ENCODE measurements at regions not wholly inside any gene's neighbourhood (a gene's known extent, or its start where the extent isn't known, plus 50 kb on each side); places are given as distances from the start of the nearest gene placed in this dataset.
"Not testable (repeated sequence)": the region's sequence is repeated elsewhere in the genome, so short reads cannot be mapped to it uniquely, and the experiment has no call there.

GRCh38 chr2:236915726-236916125 is 170.0 kb upstream of the COPS8 start:
- no peak overlapping the region for H3K4me3 ChIP-seq (replicated peaks; ENCODE audit: low read depth, low read length)
- no peak for TF ChIP-seq CTCF (IDR thresholded peaks at IDR 0.05; ENCODE audit: low read length, missing control alignments)
- peak; percentile 6 for DNase-seq (ENCODE audit: low read depth)

GRCh38 chr2:236916181-236916580 is 169.5 kb upstream of the COPS8 start:
- H3K4me3 ChIP-seq (replicated peaks; ENCODE audit: low read depth, low read length): no peak overlapping the region
- TF ChIP-seq CTCF (IDR thresholded peaks at IDR 0.05; ENCODE audit: low read length, missing control alignments): no peak
- no peak for DNase-seq (ENCODE audit: low read depth)

GRCh38 chr2:236916651-236917050 is 169.0 kb upstream of the COPS8 start:
- no peak for DNase-seq (ENCODE audit: low read depth)
- no peak overlapping the region for H3K4me3 ChIP-seq (replicated peaks; ENCODE audit: low read depth, low read length)
- no peak for TF ChIP-seq CTCF (IDR thresholded peaks at IDR 0.05; ENCODE audit: low read length, missing control alignments)

- no peak for TF ChIP-seq CTCF (IDR thresholded peaks at IDR 0.05; ENCODE audit: low read length, missing control alignments)
- H3K4me3 ChIP-seq (replicated peaks; ENCODE audit: low read depth, low read length): no peak overlapping the region
- DNase-seq (ENCODE audit: low read depth): no peak
Observed at GRCh38 chr2:236917164-236917563, 168.5 kb upstream of the COPS8 start.

- TF ChIP-seq CTCF (IDR thresholded peaks at IDR 0.05; ENCODE audit: low read length, missing control alignments): no peak
- DNase-seq (ENCODE audit: low read depth): no peak
- H3K4me3 ChIP-seq (replicated peaks; ENCODE audit: low read depth, low read length): no peak overlapping the region
Observed at GRCh38 chr2:236918545-236918944, 167.1 kb upstream of the COPS8 start.

GRCh38 chr2:236919209-236919608 is 166.5 kb upstream of the COPS8 start:
- peak; percentile 49 for DNase-seq (ENCODE audit: low read depth)
- peak; percentile 6 for TF ChIP-seq CTCF (IDR thresholded peaks at IDR 0.05; ENCODE audit: low read length, missing control alignments)
- no peak overlapping the region for H3K4me3 ChIP-seq (replicated peaks; ENCODE audit: low read depth, low read length)

- not testable (repeated sequence) for H3K4me3 ChIP-seq (replicated peaks; ENCODE audit: low read depth, low read length); DNase-seq (ENCODE audit: low read depth)
Observed at GRCh38 chr2:236919801-236920379, 165.8 kb upstream of the COPS8 start.

Data from fibroblast of pulmonary artery (primary cell).